ENCODE measurements at regions not wholly inside any gene's neighbourhood (a gene's known extent, or its start where the extent isn't known, plus 50 kb on each side); places are given as distances from the start of the nearest gene placed in this dataset.
A peak's percentile ranks its signal among the peaks of the same experiment; 100 is the strongest.

- DNase-seq: peak; percentile 17
Observed at GRCh38 chr22:23376256-23376655, 195.9 kb downstream of the BCR start.

DNA sequence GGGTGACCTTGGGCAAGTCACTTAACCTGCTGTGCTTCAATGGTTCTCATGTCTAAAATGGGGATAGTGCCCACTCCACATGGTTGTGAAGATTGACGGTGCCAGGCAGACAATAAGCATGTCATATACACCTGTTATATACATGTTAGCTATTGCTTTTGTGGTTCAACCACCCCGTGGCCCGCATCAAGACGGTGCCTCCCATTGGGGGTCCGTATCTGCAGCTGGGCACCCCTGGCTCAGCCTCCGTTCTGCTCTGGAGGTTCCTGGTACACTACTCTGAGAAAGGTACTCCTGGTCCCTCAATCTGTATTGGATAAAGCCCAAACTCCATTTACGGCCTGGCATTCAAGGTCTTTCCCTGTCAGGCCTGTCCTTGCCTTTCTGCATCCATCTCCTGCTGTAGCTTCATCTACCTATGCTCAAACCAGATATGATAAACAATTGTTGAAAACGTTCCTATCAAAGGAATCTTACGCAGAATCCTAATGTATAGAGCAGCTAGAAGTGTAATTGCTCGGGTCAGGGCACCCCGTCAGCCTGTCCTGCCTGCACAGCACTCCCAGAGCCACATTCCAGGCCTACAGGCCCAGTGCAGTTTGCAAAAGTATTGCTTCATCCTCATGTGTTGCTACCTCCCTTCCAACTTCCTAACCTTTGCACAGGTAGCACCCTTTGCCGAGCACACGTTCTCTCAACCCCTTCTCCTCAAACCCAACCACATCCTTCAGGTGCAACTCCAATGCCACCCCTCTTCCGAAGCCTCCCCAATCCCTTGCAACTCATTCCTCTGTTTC lies 194.9 kb downstream of the BCR start:
- DNase-seq: no peak

DNA sequence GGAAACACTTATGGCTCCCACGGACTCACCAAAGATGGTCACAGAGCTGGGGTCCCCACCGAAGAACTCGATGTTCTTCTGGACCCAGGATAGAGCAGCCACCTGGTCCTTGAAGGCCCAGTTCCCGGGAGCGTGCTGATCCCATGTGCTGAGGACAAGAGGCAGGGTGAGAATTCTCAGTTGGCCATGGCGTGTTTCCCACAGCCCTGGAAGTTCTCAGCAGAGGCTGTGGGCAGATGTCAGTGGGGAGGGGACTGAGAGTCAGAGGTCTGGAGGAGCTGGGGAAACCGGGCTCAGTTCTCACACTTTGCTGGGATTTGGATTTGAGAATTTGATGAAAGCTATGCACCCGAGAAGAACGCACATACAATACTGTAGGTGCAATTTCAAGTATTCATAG lies 193.3 kb downstream of the BCR start:
- DNase-seq: no peak

DNA sequence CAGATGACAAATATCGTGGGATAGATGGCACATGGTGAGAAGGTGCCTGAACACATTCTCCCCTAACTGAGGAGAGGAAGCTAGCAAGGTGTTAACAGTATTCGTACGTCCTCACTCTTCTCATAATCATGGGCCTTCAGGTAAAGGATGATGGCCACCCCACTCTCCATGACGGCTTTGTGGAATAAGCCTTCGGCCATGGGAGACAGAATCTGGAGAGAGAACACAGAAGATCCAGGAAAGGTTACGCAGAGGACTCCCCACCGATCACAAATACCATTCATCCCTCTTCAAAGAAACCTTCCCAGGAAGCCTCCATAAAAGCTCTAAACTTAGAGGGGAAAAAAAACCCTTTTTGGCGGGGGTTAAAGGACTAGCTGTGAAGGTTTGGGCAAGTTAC lies 189.9 kb downstream of the BCR start:
- no peak for DNase-seq

DNA sequence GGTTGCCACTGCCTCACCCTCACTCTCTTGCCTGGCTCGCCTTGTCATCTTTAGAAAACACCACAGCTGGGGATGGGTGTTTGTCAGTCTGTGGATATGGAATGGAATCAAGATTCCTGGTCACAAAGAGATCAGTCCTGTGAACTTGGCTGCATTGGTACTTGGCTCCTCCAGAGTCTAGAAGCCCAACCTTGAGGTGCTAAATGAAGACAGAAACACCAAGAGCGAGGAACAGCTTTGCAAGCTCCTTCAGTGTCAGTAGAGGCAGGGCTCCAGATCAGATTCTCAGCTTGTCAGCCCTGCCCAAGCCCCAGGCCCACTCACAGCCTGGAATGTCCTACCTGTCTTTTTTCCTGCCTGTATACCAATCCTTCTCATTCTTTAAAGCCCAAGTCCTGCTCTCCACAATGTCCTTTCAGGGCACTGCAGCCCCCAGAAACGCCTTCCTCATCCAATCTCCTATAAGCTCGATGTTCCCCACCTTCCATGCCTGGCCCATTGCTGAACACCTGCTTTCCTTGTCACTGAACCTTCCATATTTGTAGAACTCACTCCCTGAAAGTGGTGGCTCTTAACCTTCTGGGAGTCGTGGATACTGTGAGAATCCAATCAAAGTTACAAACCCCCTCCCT lies 188.9 kb downstream of the BCR start:
- DNase-seq: no peak
